Suppressor macrophage treated with lipopolysaccharide for 1 hour (primary cell): ENCODE measurements at regions not wholly inside any gene's neighbourhood (a gene's known extent, or its start where the extent isn't known, plus 50 kb on each side); places are given as distances from the start of the nearest gene placed in this dataset.
"Not testable (repeated sequence)": the region's sequence is repeated elsewhere in the genome, so short reads cannot be mapped to it uniquely, and the experiment has no call there.

ENCODE experiments used
- DNase-seq, 3 donors: peaks; one replicate each; pipeline ENCODE4 v3.0.0-alpha.2; 2020 to 2022

- DNase-seq, result no peak
Measured at GRCh38 chr3:197404754-197405153, 106.3 kb upstream of the DLG1 start.

- DNase-seq, result no peak
Measured at GRCh38 chr3:197404030-197404429, 105.6 kb upstream of the DLG1 start.

DNA sequence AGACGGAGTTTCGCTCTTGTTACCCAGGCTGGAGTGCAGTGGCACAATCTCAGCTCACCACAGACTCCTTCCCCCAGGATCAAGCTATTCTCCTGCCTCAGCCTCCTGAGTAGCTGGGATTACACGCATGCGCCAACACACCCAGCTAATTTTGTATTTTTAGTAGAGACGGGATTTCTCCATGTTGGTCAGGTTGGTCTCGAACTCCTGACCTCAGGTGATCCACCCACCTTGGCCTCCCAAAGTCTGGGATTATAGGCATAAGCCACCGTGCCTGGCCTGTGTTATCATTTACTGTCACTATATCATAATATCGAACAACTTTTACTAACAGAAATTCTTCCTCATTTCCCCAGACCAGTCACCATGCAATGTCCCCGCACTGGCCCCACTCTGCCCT is 104.0 kb upstream of the DLG1 start:
- DNase-seq, result not testable (repeated sequence)

GRCh38 chr3:197399486-197399885 is 101.1 kb upstream of the DLG1 start:
- no peak for DNase-seq

DNA sequence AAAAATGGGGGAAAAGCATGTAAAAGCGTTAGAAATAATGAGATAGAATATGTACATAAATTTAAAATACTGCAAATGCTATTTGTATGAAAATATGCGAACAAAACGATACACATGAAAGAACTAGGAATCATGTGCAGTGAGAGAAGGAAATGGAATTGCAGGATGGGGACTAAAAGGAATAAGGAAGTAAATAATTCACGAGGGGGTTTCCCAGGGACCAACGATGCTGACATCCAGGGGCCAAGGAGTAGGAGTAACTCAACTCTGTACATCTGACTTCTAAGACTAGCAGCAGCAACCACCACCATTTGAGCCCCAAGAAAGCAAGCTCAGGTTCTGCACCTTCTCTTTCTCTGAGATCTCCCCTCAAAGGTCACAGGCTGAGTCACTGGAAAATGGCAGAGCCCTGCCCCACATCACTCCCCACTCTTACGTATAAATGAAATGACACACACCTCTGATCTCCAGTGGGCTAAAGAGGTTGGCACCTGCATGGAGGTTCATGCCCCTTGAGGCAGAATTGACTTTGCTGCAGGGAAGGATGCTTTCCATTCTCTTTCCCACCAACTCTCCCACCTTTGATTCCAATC is 100.0 kb upstream of the DLG1 start:
- peak; percentile 57 to 68 (median 67) for DNase-seq

- DNase-seq, result no peak
Measured at GRCh38 chr3:197397838-197398237, 99.4 kb upstream of the DLG1 start.

GRCh38 chr3:197394464-197395321 is 96.3 kb upstream of the DLG1 start:
- DNase-seq, result no peak

GRCh38 chr3:197394126-197394463 is 95.7 kb upstream of the DLG1 start:
- not testable (repeated sequence) for DNase-seq

GRCh38 chr3:197393711-197394110 is 95.3 kb upstream of the DLG1 start:
- DNase-seq, result no peak

- no peak for DNase-seq
Measured at GRCh38 chr3:197392961-197393360, 94.5 kb upstream of the DLG1 start.

- no peak for DNase-seq
Measured at GRCh38 chr3:197381371-197381770, 83.0 kb upstream of the DLG1 start.

GRCh38 chr3:197380786-197381185 is 82.4 kb upstream of the DLG1 start:
- DNase-seq, result no peak

- DNase-seq, result peak in 1 of 3 donors; percentile 10
Measured at GRCh38 chr3:197378985-197379718, 80.7 kb upstream of the DLG1 start.

GRCh38 chr3:197376735-197377555 is 78.5 kb upstream of the DLG1 start:
- no peak for DNase-seq

GRCh38 chr3:197376020-197376419 is 77.6 kb upstream of the DLG1 start:
- no peak for DNase-seq

DNA sequence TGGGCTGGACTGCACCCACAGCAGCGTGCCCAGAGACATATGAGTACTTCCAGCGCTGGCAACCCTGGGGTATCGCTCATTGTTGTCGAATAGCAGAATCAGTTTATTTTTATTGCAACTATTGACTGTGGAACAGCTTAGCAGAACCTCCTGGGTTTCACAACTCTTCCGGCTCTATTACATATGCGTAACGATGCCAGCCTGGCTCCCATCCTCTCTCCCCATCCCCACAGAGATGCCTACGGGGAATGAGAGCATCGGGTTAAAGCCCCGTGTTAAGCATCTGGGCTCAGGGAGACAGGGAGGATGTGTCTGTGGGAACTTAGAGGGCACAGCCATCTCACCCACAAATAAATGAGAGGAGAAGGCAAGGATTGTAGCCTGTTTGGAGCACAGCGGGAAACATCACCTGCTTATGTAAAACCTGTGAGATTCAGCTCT is 76.6 kb upstream of the DLG1 start:
- DNase-seq, result no peak

- DNase-seq, result no peak
Measured at GRCh38 chr3:197373096-197373495, 74.7 kb upstream of the DLG1 start.

DNA sequence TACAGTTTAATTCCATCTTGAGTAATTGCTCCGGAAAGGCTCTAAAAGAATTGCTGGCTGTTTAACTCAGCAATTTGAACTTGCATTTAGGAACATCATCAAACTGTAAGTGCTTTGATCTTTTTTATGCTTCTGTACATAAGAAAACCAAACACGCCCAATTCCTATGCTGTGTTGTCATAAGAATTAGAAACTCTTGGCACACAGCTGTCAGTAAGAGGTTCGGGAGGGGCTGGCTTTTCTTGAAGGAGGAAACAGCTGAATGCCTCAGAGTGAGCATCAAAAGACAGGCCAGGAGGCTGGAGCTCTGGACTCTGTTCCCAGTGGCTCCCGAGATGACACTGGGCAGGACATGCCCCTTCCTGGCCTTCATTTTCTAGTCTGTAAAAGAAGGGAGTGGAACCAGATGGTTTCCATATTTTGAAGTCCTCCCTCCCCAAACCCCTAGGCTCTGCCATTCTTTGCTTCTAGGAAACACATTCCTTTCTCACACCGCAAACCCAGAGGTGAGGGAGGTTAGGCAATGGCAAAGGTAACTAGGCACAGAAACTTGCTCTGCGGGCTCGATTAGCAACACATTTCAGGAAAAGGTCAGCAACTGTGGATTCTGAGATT is 73.7 kb upstream of the DLG1 start:
- DNase-seq, result no peak

DNA sequence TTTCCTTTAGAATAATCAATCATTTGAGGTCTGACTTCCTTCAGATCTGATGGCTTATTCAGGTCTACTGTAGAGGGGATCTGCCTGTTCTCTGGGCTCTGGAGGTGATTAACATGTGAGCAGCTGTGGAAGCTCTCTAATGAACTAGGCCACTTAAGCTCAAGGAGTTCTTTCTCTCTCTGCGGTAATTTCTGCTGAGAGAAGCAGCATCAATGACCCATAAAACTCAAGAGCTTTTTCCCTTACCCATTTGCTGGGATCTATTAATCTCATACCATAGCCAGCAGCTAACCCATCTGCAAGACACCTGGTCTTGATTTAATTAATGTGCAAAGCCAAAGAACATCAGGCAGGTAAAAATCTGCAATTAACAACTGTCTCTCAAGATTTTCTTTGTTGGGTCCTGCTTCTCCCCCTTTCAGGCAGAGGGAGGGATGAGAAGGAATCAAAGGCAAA is 73.2 kb upstream of the DLG1 start:
- no peak for DNase-seq

DNA sequence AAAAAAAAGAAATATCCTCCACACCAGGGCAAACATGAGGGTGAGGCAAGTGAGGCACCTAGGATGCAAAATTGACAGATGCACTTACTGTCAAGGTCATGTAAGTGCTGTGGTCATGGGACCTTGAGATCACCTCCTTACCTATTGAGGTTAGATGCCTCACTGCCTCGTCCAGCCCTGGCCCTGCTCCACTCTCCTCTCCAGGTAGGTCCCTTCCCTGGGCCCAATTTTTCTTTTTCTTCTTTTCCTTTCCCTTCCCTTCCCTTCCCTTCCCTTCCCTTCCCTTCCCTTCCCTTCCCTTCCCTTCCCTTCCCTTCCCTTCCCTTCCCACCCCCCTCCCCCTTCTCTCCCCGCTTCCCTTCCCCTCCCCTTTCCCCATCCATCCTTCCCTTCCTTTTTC is 71.1 kb upstream of the DLG1 start:
- no peak for DNase-seq

- DNase-seq, result no peak
Measured at GRCh38 chr3:197368821-197369220, 70.4 kb upstream of the DLG1 start.

- DNase-seq, result no peak
Measured at GRCh38 chr3:197368330-197368729, 69.9 kb upstream of the DLG1 start.
